ENCODE measurements at regions not wholly inside any gene's neighbourhood (a gene's known extent, or its start where the extent isn't known, plus 50 kb on each side); places are given as distances from the start of the nearest gene placed in this dataset.

- no peak for DNase-seq
Observed at GRCh38 chr4:119709418-119709817, 80.8 kb upstream of the PDE5A start.

DNA sequence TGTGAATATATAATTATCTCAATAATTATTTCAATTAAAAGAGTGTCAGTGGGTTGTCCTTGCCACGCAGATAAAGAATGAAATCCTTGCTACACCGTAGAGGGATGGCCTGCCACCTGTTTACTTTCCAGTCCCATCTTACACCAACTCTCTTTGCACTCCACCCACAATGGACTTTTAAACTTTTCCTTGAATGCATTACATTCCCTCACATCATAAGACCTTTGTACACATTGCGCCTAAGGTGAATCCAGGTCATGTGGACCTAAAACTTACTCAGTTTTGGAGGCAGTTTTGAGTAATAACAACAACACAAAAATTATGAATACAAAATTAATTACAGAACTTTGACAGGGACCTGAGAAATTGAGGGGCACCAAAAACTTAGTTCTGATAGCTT, 78.7 kb upstream of the PDE5A start:
- no peak for DNase-seq

- DNase-seq: no peak
Observed at GRCh38 chr4:119706804-119707203, 78.2 kb upstream of the PDE5A start.

DNA sequence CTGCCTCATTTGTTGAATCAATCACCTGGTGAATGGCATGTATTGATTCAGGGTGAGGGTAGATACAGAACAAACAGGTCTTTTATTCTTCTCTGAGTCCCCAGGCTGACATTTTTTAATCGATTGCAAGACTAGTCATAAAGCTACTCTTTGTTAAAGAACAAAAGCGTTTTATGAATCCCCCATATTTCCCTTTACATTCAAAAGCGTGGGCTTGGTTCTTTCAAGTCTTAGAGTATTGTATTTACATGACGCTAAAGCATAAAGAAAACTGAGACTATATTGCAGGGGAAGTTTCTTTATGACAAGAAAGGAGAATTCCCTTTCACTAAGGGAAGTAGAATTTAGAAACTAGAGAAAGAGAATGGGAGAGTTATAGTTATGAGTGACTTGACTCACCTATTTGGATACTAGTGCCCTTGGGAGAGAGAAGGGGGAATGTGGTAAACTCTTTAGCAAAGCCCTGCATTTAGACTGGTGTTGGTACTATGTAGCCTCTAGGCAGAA, 69.3 kb upstream of the PDE5A start:
- DNase-seq: no peak

GRCh38 chr4:119696963-119697362, 68.4 kb upstream of the PDE5A start:
- DNase-seq: no peak

- no peak for DNase-seq
Observed at GRCh38 chr4:119695216-119695615, 66.6 kb upstream of the PDE5A start.

DNA sequence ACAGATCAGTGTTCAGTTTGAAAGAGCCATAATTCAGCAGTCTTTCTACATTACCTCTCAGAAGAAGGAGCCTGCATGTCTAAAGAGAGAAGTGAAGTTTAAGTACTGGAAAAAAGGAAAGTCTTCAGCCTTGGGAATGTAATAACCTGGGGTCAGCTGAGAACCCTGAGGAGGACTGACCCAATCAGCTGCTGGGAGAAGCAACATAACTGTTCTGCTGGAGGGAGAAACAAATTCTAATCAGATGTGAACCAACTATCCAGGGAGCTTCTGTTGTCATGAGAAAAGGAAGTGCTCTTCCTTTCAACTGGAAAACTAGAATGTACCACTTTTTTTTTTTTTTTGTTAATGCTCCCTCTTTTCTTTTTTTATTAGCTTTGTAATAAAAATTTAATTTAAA, 64.5 kb upstream of the PDE5A start:
- no peak for DNase-seq

- DNase-seq: no peak
Observed at GRCh38 chr4:119692001-119692400, 63.4 kb upstream of the PDE5A start.

- no peak for DNase-seq
Observed at GRCh38 chr4:119690871-119691270, 62.3 kb upstream of the PDE5A start.

DNA sequence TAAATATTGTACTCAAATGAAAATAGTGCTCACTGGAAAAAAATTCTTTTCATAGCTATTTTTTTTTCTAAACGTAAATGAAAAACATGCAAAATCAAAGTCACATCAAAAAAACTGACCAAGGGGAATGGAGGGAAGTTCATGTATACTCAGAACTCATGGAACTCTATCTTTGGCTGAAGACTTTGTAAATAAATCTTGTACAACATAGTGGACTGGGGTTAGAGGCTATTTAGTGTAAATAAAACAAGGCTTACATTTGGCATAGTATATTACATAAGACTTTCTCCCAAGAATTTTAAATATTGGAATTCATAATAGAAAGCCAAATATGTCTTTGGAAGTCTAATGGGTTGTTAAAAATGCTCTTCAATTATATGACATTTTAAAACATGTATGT, 59.8 kb upstream of the PDE5A start:
- DNase-seq: no peak

DNA sequence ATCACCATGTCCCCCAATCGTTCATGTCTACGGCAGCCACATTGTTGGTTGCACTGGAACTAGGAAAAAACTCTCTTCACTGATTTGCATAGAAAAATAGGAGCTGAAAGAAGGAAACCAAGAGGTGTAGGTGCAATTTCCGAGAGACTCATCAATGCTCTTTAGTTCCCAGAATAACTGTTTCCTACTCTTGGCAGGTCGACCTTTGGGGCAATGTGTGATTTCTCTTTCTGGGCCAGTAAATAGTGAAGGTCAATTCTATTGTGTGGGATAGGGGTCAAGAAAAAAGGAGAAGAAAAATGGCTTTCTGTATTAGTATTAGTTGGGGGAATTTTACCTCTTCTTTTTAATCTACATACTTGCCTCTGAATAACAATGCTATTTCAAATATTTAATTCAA, 55.9 kb upstream of the PDE5A start:
- DNase-seq: no peak

- no peak for DNase-seq
Observed at GRCh38 chr4:119683518-119683917, 54.9 kb upstream of the PDE5A start.

- DNase-seq: no peak
Observed at GRCh38 chr4:119682099-119682498, 53.5 kb upstream of the PDE5A start.

- DNase-seq: no peak
Observed at GRCh38 chr4:119679251-119679650, 50.6 kb upstream of the PDE5A start.

- DNase-seq: no peak
Observed at GRCh38 chr4:119678761-119679160, 50.2 kb upstream of the PDE5A start.
